ENCODE measurements at regions not wholly inside any gene's neighbourhood (a gene's known extent, or its start where the extent isn't known, plus 50 kb on each side); places are given as distances from the start of the nearest gene placed in this dataset.
"Not testable (repeated sequence)": the region's sequence is repeated elsewhere in the genome, so short reads cannot be mapped to it uniquely, and the experiment has no call there.

GRCh38 chrX:47776292-47777006, 60.3 kb upstream of the ZNF81 start:
- DNase-seq (no peak), ATAC-seq (no peak)
- H3K4me1 ChIP-seq, result no peaks in the 10 kb centered on the region
- no peaks in the 10 kb centered on the region for H3K36me3 ChIP-seq
- no peak for TF ChIP-seq CTCF (IDR thresholded peaks at IDR 0.05)
- no peak overlapping the region for H3K4me3 ChIP-seq
- no peaks in the 10 kb centered on the region for H3K27me3 ChIP-seq
- H3K9me3 ChIP-seq, result no peaks in the 10 kb centered on the region
- intact Hi-C loops (cut with DNase I), result no loop called here
- no peak overlapping the region for H3K27ac ChIP-seq

- H3K27me3 ChIP-seq, result no peaks in the 10 kb centered on the region
- H3K4me3 ChIP-seq, result no peak overlapping the region
- TF ChIP-seq CTCF (IDR thresholded peaks at IDR 0.05), result no peak
- H3K9me3 ChIP-seq, result no peaks in the 10 kb centered on the region
- H3K27ac ChIP-seq, result no peak overlapping the region
- DNase-seq, result no peak
- intact Hi-C loops (cut with DNase I), result no loop called here
- no peak for ATAC-seq
- H3K4me1 ChIP-seq, result no peaks in the 10 kb centered on the region
- no peaks in the 10 kb centered on the region for H3K36me3 ChIP-seq
These were observed 63.9 kb upstream of the ZNF81 start for GRCh38 chrX:47772764-47773163.

GRCh38 chrX:47771473-47771872, 65.2 kb upstream of the ZNF81 start:
- DNase-seq (no peak), ATAC-seq (no peak)
- TF ChIP-seq CTCF (IDR thresholded peaks at IDR 0.05), result no peak
- no peaks in the 10 kb centered on the region for H3K27me3 ChIP-seq
- no peaks in the 10 kb centered on the region for H3K36me3 ChIP-seq
- no peak overlapping the region for H3K27ac ChIP-seq
- H3K9me3 ChIP-seq, result no peaks in the 10 kb centered on the region
- no peak overlapping the region for H3K4me3 ChIP-seq
- intact Hi-C loops (cut with DNase I), result no loop called here
- H3K4me1 ChIP-seq, result no peaks in the 10 kb centered on the region

- H3K27me3 ChIP-seq; H3K9me3 ChIP-seq; H3K27ac ChIP-seq; H3K4me1 ChIP-seq; DNase-seq; H3K36me3 ChIP-seq; ATAC-seq; H3K4me3 ChIP-seq; intact Hi-C loops (cut with DNase I): not testable (repeated sequence)
These were observed 73.9 kb upstream of the ZNF81 start for GRCh38 chrX:47762826-47763225.

GRCh38 chrX:47752685-47753084, 84.0 kb upstream of the ZNF81 start:
- no peaks in the 10 kb centered on the region for H3K4me1 ChIP-seq
- no peak for TF ChIP-seq CTCF (IDR thresholded peaks at IDR 0.05)
- no peaks in the 10 kb centered on the region for H3K36me3 ChIP-seq
- ATAC-seq (no peak), DNase-seq (no peak)
- no peaks in the 10 kb centered on the region for H3K9me3 ChIP-seq
- no peak overlapping the region for H3K4me3 ChIP-seq
- H3K27ac ChIP-seq, result no peak overlapping the region
- H3K27me3 ChIP-seq, result no peaks in the 10 kb centered on the region
- intact Hi-C loops (cut with DNase I), result no loop called here

- Histone ChIP-seq H3K4me3 (no peak overlapping the region), H3K9me3 (no peaks in the 10 kb centered on the region), H3K36me3 (no peaks in the 10 kb centered on the region), H3K4me1 (no peaks in the 10 kb centered on the region), H3K27me3 (no peaks in the 10 kb centered on the region), H3K27ac (no peak overlapping the region)
- DNase-seq, result peak; percentile 63
- ATAC-seq, result peak; percentile 69
- TF ChIP-seq CTCF (IDR thresholded peaks at IDR 0.05), result peak; percentile 24
- intact Hi-C loops (cut with DNase I), result no loop called here
These were observed 85.0 kb upstream of the ZNF81 start for GRCh38 chrX:47751670-47752069.

All from upper lobe of right lung (tissue), 1 donor.